NT2/D1 (cell line): ENCODE measurements at regions not wholly inside any gene's neighbourhood (a gene's known extent, or its start where the extent isn't known, plus 50 kb on each side); places are given as distances from the start of the nearest gene placed in this dataset.

Experiments used
- YY1 ChIP-seq: IDR thresholded peaks from 2 replicates; pipeline ENCODE4 v1.6.1; 2011; ENCODE audit not compliant: insufficient read length, insufficient read depth
- ZNF274 ChIP-seq: IDR thresholded peaks from 2 replicates; pipeline ENCODE4 v1.6.1; 2011; ENCODE audit warnings: mild to moderate bottlenecking, low read depth, low read length

DNA sequence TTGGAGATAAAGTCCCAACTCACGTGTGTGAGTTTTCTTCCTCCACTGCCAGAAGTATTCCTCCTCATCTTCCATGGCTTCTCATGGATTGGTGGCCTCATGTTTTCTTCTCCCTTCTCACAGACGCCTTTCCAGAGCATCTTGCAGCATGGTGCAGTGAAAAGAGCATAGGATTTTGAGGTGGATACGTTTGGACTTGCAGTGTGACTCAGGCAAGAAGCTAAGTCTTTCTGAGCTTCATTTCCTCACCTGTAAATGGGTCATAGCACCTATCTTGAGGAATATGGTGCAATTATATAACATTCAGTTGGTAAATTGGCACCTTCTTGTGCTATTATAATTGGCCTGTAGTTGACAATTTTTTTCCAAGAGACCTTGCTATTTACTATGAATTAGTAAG, 247.6 kb downstream of the RDH14 start:
- TF ChIP-seq ZNF274 (no peak), YY1 (no peak)
